ENCODE measurements at regions not wholly inside any gene's neighbourhood (a gene's known extent, or its start where the extent isn't known, plus 50 kb on each side); places are given as distances from the start of the nearest gene placed in this dataset.

GRCh38 chr1:182229921-182230491, 161.6 kb downstream of the GLUL start:
- no peak for TF ChIP-seq CTCF (IDR thresholded peaks at IDR 0.05)

GRCh38 chr1:182229451-182229850, 162.1 kb downstream of the GLUL start:
- TF ChIP-seq CTCF (IDR thresholded peaks at IDR 0.05): no peak

- no peak for TF ChIP-seq CTCF (IDR thresholded peaks at IDR 0.05)
These were observed 163.6 kb downstream of the GLUL start for GRCh38 chr1:182227864-182228547.

GRCh38 chr1:182226618-182227017, 165.0 kb downstream of the GLUL start:
- TF ChIP-seq CTCF (IDR thresholded peaks at IDR 0.05): no peak

- no peak for TF ChIP-seq CTCF (IDR thresholded peaks at IDR 0.05)
These were observed 156.5 kb upstream of the ZNF648 start for GRCh38 chr1:182217967-182218366.

- TF ChIP-seq CTCF (IDR thresholded peaks at IDR 0.05): no peak
These were observed 155.6 kb upstream of the ZNF648 start for GRCh38 chr1:182217071-182217470.

GRCh38 chr1:182215764-182216163, 154.3 kb upstream of the ZNF648 start:
- TF ChIP-seq CTCF (IDR thresholded peaks at IDR 0.05): no peak

Measured in LNCAP (cell line).